IgD-negative memory B cell (primary cell): ENCODE measurements at regions not wholly inside any gene's neighbourhood (a gene's known extent, or its start where the extent isn't known, plus 50 kb on each side); places are given as distances from the start of the nearest gene placed in this dataset.
"Not testable (repeated sequence)": the region's sequence is repeated elsewhere in the genome, so short reads cannot be mapped to it uniquely, and the experiment has no call there.

ENCODE experiments used
- H3K27ac Mint-ChIP-seq, 3 donors: one replicate each; pipeline ENCODE4 v1.8.0; 2020 to 2022; ENCODE audit warnings: mild to moderate bottlenecking in 3 of 3, mixed read lengths in 3 of 3, moderate library complexity in 1 of 3
- H3K27me3 Mint-ChIP-seq: one replicate; pipeline ENCODE4 v1.8.0; 2021; ENCODE audit warnings: mixed read lengths
- H3K36me3 Mint-ChIP-seq: one replicate; pipeline ENCODE4 v1.8.0; 2020; ENCODE audit warnings: mild to moderate bottlenecking, mixed read lengths
- H3K4me1 Mint-ChIP-seq, 3 donors: one replicate each; pipeline ENCODE4 v1.8.0; 2020 to 2022; ENCODE audit warnings: mixed read lengths in 3 of 3, mild to moderate bottlenecking in 1 of 3
- H3K4me3 Mint-ChIP-seq, 4 donors: one replicate each; pipeline ENCODE4 v1.8.0; 2020 to 2022; ENCODE audit warnings: mild to moderate bottlenecking in 4 of 4, mixed read lengths in 4 of 4, moderate library complexity in 3 of 4
- H3K9me3 Mint-ChIP-seq, 3 donors: one replicate each; pipeline ENCODE4 v1.8.0; 2020 to 2021; ENCODE audit warnings: mixed read lengths in 3 of 3, mild to moderate bottlenecking in 1 of 3

GRCh38 chr7:49580000-49580399, 193.4 kb upstream of the VWC2 start:
- no peak overlapping the region for H3K4me3 Mint-ChIP-seq
- peaks cover 3 to 9% (median 3%) of the 10 kb centered on the region in 3 donors for H3K9me3 Mint-ChIP-seq

DNA sequence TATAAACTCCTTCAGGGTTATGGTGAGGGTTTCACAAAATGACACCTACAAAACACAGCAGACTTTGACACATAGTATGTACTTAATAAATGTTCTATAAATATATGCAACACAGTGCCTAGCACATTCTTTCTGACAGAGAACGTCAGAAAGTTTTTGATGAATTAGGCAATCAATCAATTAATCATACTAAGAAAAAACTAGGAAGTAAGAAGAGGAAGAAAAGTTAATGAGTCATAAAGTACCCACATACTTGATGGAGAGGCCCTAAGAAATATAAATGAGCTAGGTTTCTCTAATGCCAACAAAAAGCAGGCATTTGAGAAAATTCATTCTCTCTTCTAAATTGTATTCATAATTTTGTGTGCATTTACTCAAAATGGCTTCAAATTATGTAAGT, 192.7 kb upstream of the VWC2 start:
- H3K36me3 Mint-ChIP-seq = no peaks in the 10 kb centered on the region
- H3K4me3 Mint-ChIP-seq = no peak overlapping the region
- peaks cover 3 to 9% (median 3%) of the 10 kb centered on the region in 3 donors for H3K9me3 Mint-ChIP-seq
- H3K4me1 Mint-ChIP-seq = no peaks in the 10 kb centered on the region
- no peak overlapping the region for H3K27ac Mint-ChIP-seq
- H3K27me3 Mint-ChIP-seq = no peaks in the 10 kb centered on the region

More at GRCh38 chr7:49580000-49580399, 193.4 kb upstream of the VWC2 start:
- Mint-ChIP-seq H3K27me3 (no peaks in the 10 kb centered on the region), H3K27ac (no peak overlapping the region), H3K4me1 (no peaks in the 10 kb centered on the region), H3K36me3 (no peaks in the 10 kb centered on the region)

DNA sequence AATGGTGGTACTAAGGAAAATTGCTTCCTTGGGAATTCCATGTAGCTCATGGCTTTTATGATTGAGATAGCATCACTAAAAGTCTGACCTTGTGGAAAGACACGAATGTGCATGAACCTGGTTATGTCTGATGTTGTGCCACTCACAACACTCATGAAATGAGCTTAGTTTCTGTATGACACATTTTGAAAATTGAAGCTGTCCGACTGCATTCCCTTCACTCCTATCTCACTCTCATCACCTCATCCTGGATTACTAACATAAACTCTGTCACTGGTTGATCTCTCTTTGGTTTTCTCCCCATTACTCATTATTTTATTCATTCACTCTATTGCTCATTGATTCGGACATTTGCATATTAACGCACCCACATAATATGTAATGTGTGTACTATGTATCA, 190.0 kb upstream of the VWC2 start:
- Mint-ChIP-seq H3K27ac (no peak overlapping the region), H3K4me1 (no peaks in the 10 kb centered on the region), H3K36me3 (no peaks in the 10 kb centered on the region), H3K9me3 (peaks cover 3 to 9% (median 3%) of the 10 kb centered on the region in 3 donors), H3K4me3 (no peak overlapping the region), H3K27me3 (no peaks in the 10 kb centered on the region)

GRCh38 chr7:49596701-49597491, 176.5 kb upstream of the VWC2 start:
- no peaks in the 10 kb centered on the region for H3K36me3 Mint-ChIP-seq
- no peak overlapping the region for H3K4me3 Mint-ChIP-seq
- H3K4me1 Mint-ChIP-seq = no peaks in the 10 kb centered on the region
- H3K27me3 Mint-ChIP-seq = no peaks in the 10 kb centered on the region
- H3K27ac Mint-ChIP-seq = no peak overlapping the region
- peaks cover 0 to 6% (median 3%) of the 10 kb centered on the region in 3 donors for H3K9me3 Mint-ChIP-seq

GRCh38 chr7:49597805-49598204, 175.6 kb upstream of the VWC2 start:
- H3K27ac Mint-ChIP-seq = no peak overlapping the region
- no peak overlapping the region for H3K4me3 Mint-ChIP-seq
- H3K36me3 Mint-ChIP-seq = no peaks in the 10 kb centered on the region
- H3K9me3 Mint-ChIP-seq = peaks cover 0 to 6% (median 3%) of the 10 kb centered on the region in 3 donors
- H3K4me1 Mint-ChIP-seq = no peaks in the 10 kb centered on the region
- no peaks in the 10 kb centered on the region for H3K27me3 Mint-ChIP-seq

DNA sequence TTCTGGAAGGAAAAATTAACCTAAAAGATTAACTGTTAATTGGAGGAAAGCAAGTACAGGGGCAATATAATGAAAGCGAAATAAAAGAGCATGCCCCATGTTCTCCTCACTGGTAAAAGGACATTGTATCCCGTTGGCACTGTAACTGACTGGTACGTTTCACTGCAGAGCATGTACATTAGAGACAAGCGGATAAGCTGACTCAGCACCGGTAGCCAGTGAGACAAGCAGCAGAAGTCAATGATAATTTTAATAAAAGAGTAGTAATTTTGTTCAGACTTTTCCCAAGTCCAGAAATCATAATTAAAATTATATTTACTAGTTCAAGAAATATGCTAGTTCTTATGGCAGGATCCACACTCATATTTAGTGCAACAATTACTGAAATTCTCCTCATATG, 161.5 kb upstream of the VWC2 start:
- Mint-ChIP-seq H3K4me1 (no peaks in the 10 kb centered on the region), H3K27me3 (no peaks in the 10 kb centered on the region), H3K36me3 (no peaks in the 10 kb centered on the region), H3K27ac (no peak overlapping the region), H3K4me3 (no peak overlapping the region), H3K9me3 (peaks cover 8 to 27% (median 10%) of the 10 kb centered on the region in 3 donors)

DNA sequence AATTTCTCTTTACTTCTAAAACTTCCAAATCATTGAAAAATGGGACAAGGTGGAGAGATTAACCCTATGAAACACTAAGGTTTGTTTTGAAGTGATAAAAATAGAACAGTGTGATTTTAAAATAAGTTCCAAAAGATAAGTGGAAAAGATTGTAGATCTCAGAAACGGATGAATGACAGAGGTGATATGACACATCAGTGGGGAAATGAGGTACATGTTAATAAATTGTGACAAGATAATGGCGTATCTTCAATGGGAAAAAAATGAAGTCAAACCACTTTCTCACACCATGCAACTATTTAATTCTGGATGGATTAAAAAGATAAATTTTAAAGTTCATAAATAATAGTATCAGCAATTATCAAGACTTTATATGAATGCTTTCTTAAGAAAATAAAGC, 159.7 kb upstream of the VWC2 start:
- Mint-ChIP-seq H3K4me1 (no peaks in the 10 kb centered on the region), H3K27me3 (no peaks in the 10 kb centered on the region), H3K4me3 (no peak overlapping the region), H3K36me3 (no peaks in the 10 kb centered on the region), H3K27ac (no peak overlapping the region), H3K9me3 (peaks cover 4 to 23% (median 9%) of the 10 kb centered on the region in 3 donors)

DNA sequence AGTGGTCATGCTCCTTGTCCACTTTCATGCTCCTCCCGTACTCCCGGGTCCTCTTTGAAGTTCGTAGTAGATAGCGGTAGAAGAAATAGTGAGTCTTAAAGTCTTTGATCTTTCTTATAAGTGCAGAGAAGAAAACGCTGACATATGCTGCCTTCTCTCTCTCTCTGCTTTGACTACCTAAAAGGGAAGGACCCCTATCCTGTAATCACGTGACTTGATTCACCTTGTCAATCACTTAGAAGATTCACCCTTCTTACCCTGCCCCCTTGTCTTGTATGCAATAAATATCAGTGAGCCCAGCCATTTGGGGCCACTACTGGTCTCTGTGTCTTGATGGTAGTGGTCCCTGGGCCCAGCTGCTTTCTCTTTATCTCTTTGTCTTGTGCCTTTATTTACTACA, 158.5 kb upstream of the VWC2 start:
- not testable (repeated sequence) for H3K27ac Mint-ChIP-seq, H3K4me1 Mint-ChIP-seq, H3K27me3 Mint-ChIP-seq, H3K4me3 Mint-ChIP-seq, H3K36me3 Mint-ChIP-seq
- peaks cover 5 to 11% (median 9%) of the 10 kb centered on the region in 3 donors for H3K9me3 Mint-ChIP-seq

DNA sequence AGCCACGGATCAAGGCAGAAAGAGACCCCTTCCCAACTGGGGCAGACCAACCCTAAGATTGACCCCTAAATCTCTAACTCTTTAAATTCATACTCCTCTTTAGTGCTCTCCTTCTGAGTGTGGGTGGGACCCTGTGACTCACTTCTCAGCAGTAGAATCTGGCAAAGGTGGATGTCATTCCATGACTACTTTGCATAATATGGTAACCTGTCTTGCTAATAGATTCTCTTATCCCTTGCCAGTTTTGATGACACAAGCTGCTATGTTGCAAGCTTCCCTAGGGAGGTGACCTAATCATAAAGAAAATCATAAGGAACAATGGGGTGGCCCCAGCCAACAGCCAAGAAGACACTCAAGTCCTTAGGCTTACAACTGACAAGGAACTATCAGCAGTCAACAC, 155.4 kb upstream of the VWC2 start:
- Mint-ChIP-seq H3K36me3 (no peaks in the 10 kb centered on the region), H3K27me3 (no peaks in the 10 kb centered on the region), H3K4me3 (no peak overlapping the region), H3K9me3 (peaks cover 7 to 18% (median 10%) of the 10 kb centered on the region in 3 donors), H3K4me1 (no peaks in the 10 kb centered on the region), H3K27ac (no peak overlapping the region)

DNA sequence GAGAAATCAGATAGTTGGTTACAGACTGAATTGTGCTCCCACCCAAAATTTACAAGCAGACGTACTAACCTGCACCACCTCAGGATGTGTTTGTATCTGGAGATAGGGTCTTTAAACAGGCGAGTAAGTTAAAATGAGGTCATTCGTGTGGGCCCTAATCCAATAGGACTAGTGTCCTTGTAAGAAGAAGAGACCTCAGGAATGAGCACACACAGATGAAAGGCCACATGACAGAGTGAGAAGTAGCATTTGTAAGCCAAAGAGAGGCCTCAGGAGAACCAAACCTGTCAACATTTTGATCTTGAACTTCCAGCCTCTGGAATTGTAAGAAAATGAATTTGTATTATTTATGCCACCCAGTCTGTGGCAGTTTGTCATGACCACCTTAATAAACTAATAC, 149.5 kb upstream of the VWC2 start:
- no peak overlapping the region for H3K4me3 Mint-ChIP-seq
- H3K27ac Mint-ChIP-seq = no peak overlapping the region
- H3K4me1 Mint-ChIP-seq = no peaks in the 10 kb centered on the region
- H3K9me3 Mint-ChIP-seq = peaks cover 4 to 10% (median 5%) of the 10 kb centered on the region in 3 donors
- H3K27me3 Mint-ChIP-seq = no peaks in the 10 kb centered on the region
- no peaks in the 10 kb centered on the region for H3K36me3 Mint-ChIP-seq

DNA sequence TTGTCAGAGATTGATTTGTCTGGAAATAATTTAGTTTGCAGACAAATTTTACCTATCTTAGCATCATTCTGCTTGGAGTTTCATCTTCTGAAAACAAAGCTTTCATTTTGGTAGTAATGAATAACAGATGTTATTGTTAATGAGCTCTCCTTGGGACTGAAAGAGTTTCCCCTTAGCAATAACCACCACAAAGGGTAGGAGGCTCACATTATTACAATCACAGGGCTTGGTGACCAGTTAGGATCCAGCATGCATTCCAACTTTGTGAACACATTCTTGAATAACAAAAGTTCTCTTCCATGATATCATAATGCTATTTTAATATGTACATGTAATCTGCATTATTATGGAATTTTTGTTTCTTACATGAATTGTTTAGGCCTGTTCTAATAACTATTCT, 148.8 kb upstream of the VWC2 start:
- H3K4me1 Mint-ChIP-seq = no peaks in the 10 kb centered on the region
- H3K4me3 Mint-ChIP-seq = no peak overlapping the region
- peaks cover 2 to 10% (median 5%) of the 10 kb centered on the region in 3 donors for H3K9me3 Mint-ChIP-seq
- no peak overlapping the region for H3K27ac Mint-ChIP-seq
- no peaks in the 10 kb centered on the region for H3K36me3 Mint-ChIP-seq
- H3K27me3 Mint-ChIP-seq = no peaks in the 10 kb centered on the region

- Mint-ChIP-seq H3K27ac (no peak overlapping the region), H3K36me3 (no peaks in the 10 kb centered on the region), H3K4me1 (no peaks in the 10 kb centered on the region), H3K4me3 (no peak overlapping the region), H3K27me3 (no peaks in the 10 kb centered on the region), H3K9me3 (peaks cover 0 to 2% (median 0%) of the 10 kb centered on the region in 3 donors)
Measured at GRCh38 chr7:49630513-49630912, 142.9 kb upstream of the VWC2 start.

GRCh38 chr7:49631071-49631815, 142.2 kb upstream of the VWC2 start:
- H3K27me3 Mint-ChIP-seq = no peaks in the 10 kb centered on the region
- peaks cover 0 to 2% (median 0%) of the 10 kb centered on the region in 3 donors for H3K9me3 Mint-ChIP-seq
- no peak overlapping the region for H3K4me3 Mint-ChIP-seq
- H3K4me1 Mint-ChIP-seq = no peaks in the 10 kb centered on the region
- no peaks in the 10 kb centered on the region for H3K36me3 Mint-ChIP-seq
- H3K27ac Mint-ChIP-seq = no peak overlapping the region

GRCh38 chr7:49631960-49632359, 141.5 kb upstream of the VWC2 start:
- H3K36me3 Mint-ChIP-seq = no peaks in the 10 kb centered on the region
- H3K4me1 Mint-ChIP-seq = no peaks in the 10 kb centered on the region
- no peaks in the 10 kb centered on the region for H3K27me3 Mint-ChIP-seq
- H3K4me3 Mint-ChIP-seq = no peak overlapping the region
- H3K27ac Mint-ChIP-seq = no peak overlapping the region
- H3K9me3 Mint-ChIP-seq = no peaks in the 10 kb centered on the region

DNA sequence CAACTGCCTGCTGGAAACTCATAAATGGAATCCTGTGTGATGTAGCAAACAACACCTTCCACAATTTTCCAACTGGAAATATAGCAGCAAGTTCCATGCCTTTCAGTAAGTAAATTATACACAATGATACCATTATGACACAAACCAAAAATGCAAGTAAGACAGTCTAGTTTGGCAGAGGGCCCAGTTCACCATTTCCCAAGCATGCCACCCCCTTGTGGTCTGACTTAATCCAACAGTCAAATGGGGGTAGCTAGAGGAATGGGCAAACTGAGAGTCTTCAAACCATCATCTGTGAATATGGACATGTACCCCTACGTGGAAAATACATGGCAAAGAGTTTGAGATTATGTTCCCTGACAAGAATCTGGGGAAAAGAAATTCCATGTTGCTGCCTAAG, 137.6 kb upstream of the VWC2 start:
- H3K4me3 Mint-ChIP-seq = no peak overlapping the region
- H3K27me3 Mint-ChIP-seq = no peaks in the 10 kb centered on the region
- no peak overlapping the region for H3K27ac Mint-ChIP-seq
- H3K4me1 Mint-ChIP-seq = no peaks in the 10 kb centered on the region
- H3K36me3 Mint-ChIP-seq = no peaks in the 10 kb centered on the region
- H3K9me3 Mint-ChIP-seq = peaks cover 0 to 3% (median 1%) of the 10 kb centered on the region in 3 donors

GRCh38 chr7:49636400-49636799, 137.0 kb upstream of the VWC2 start:
- H3K9me3 Mint-ChIP-seq = peaks cover 0 to 3% (median 1%) of the 10 kb centered on the region in 3 donors
- no peaks in the 10 kb centered on the region for H3K36me3 Mint-ChIP-seq
- H3K27me3 Mint-ChIP-seq = no peaks in the 10 kb centered on the region
- H3K27ac Mint-ChIP-seq = no peak overlapping the region
- H3K4me1 Mint-ChIP-seq = no peaks in the 10 kb centered on the region
- H3K4me3 Mint-ChIP-seq = no peak overlapping the region
